ENCODE measurements at regions not wholly inside any gene's neighbourhood (a gene's known extent, or its start where the extent isn't known, plus 50 kb on each side); places are given as distances from the start of the nearest gene placed in this dataset.

DNA sequence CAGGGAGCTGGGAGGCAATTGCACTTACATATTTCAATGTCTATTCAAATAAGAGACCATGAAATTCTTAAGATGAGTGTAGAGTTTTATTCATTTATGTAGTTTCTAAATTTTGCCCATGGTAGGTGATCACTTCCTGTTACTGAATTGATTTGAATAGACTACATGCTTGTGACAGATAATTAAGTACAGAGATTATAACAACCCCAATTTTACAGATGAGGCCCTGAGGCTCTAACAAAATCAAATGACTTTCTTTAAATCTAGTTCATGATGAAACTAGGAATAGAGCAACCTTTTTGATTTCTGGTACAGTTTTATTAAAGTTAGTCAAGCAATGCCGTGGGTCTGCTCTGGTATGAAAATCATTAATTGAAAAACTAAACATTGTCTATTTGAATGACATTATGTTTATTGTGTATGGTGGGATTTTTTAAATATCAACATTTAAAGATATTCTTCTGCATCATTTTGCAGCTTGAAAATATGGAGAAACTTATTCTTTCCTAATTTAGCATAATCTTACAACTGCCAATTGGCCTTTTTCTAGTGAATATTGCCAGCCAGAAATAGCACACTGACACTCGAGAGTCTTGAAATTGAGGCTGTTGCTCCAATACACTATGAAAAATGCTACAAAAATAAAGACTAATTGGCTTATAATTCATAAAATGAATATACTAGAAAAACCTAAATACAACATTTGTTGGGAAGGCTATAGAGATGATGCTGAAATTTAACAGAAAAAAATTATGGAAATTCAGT, 308.9 kb downstream of the SLC6A15 start:
- no peak for DNase-seq (ENCODE audit: low read depth in 2 of 2)

DNA sequence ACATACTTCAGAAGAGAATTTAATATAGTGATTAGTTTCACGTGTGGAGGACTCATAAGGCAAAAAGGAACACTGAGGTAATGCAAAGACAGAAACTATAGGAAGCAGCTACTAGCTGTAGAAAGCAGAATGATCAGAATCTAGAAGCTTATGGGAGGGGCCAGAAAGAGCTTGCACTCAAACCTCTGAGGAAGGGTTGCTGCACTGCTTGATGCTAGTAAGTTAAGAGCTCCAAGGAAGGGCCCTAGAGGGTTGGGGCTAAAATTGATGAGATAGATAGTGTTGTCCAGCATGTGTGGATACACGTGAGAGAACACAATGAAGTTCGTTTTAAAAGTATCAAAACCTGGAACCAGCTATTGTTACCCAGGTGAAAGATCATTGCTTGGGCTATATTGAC, 311.1 kb downstream of the SLC6A15 start:
- no peak for DNase-seq (ENCODE audit: low read depth in 2 of 2)

DNA sequence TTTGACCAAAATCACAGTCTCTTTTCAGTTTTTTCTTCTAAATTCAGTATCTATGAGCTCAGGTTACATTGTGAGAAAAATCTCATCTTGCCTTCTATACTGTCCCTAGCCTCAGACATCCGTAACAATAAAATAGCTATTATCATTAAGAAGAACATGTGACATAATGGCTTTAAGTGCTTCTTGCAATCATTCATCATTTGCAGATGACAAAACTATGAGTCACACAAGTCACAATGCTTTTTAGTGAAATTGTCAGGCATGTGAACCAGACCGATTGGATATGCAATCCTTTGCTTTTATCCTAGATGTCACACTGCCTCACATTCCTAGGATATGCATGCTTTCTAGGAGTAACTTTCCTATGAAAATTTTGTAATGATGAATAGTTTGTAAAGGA, 313.1 kb downstream of the SLC6A15 start:
- DNase-seq (ENCODE audit: low read depth in 2 of 2) = no peak

DNA sequence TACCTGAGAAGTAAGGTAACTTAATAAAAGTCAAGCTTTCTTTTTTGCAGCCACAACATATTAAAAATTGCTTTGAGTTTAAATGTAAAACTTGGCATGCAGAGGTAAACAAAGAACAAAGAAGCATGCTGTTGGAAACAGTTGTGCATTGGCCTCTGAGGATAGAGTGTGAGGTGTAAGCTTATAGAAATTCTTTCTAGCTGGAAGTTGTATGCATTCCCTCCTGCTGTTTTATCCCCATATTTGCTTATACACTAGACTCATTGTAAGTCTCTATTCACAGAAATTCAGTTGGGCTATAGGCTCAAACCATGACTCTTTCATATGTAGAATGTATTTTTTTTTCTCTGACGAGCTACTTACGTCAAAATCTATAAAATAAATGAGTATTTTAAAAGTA, 316.3 kb downstream of the SLC6A15 start:
- DNase-seq (ENCODE audit: low read depth in 2 of 2) = no peak

DNA sequence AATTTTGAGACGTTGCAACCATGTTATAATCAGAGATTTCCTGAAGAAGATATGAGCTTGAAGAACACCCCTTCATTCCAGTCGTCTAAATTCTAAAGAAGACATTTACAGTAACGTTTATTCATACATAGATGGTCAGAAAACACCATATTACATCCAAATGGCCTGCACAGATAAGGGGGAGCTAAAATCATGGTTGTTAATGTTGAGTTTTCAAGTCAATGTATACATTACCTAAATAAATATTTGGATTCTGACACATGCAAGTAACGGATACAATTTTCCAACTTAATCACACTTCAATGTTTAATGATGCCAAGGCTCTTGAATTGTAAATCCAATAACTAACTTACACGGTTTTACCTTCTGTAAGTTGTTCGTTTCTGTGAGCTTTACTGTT, 318.4 kb downstream of the SLC6A15 start:
- DNase-seq (ENCODE audit: low read depth in 2 of 2) = no peak

DNA sequence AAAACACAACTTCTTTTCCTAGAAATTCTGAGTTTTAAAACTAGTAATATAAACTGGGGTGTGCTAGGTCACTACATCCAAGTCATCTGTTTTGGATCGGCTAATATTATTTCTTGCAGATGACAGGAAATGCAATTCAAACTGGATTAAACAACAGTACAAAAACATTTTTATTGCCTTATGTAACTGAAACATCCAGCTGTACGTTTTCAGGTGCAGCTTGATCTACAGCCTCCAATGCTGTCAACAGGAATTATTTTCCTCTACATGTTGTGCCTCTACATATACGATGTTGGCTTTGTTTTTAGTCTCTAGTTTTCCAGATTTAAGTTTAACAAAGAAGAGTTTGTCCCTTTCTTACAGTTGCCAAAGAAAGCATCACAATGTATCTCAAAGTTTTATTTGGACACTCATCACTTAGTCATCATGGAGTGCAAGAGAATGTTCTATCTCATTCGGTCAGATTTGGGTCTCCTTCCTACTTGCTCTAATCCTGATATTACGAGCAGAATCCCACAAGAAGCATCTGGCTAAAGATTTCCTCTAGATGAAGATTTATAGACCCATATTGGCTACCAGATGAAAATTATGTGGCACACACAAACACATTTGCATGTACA, 326.7 kb downstream of the SLC6A15 start:
- no peak for DNase-seq (ENCODE audit: low read depth in 2 of 2)

DNA sequence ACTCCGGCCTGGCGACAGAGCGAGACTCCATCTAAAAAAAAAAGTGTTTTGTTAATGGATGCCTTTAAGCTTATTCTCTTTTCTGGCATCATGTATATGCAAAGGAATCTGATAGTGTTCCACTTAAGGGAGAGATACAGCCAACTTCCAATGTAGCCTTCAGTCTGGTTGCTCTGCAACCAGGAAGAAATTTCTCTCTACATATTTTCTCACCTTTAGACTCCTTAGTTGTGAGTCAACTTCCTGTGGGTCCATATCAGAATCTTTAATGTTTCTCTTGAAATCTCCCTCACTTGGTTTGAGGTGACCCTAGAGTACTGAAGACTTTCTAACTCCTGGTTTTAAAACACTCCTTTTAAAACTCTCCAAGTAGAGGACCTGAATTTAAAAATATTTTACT, 340.4 kb downstream of the SLC6A15 start:
- no peak for DNase-seq (ENCODE audit: low read depth in 2 of 2)

DNA sequence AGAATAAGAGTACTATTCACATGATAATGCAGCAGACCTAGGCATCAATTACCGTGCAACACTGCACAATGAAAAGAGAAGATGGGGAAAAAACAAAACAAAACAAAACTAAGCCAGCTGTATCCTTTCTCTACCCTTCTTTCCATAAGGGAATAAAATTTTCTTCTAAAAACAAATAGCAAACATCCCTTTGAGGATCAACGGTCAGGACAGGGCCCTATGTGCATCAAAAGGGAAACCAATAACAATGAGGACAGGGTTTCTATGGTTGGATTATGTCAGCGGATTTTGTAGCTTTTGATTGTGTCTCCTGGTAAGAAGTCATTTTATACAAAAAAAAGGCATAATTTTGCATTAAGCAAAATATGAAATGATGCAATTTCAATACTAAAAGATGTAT, 350.3 kb downstream of the SLC6A15 start:
- DNase-seq (ENCODE audit: low read depth in 2 of 2) = no peak

DNA sequence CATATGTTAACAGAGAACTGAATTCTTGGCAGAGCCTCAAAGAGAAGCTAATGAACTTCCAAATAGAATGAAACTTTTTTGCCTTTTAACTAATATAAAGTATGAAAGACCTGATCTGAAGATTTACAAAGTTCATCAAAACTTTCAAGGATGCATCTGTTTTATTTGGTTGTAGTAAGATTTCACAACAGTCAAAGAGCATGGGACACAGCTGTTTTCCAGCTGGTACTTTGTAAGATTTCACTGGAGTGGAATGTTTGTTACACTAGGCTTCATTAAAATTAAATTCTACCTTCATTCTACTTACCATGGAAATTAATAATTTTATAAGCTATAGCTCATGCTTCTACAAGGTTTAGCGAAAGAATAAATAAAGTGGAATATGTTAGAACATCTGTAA, 351.2 kb downstream of the SLC6A15 start:
- no peak for DNase-seq (ENCODE audit: low read depth in 2 of 2)

DNA sequence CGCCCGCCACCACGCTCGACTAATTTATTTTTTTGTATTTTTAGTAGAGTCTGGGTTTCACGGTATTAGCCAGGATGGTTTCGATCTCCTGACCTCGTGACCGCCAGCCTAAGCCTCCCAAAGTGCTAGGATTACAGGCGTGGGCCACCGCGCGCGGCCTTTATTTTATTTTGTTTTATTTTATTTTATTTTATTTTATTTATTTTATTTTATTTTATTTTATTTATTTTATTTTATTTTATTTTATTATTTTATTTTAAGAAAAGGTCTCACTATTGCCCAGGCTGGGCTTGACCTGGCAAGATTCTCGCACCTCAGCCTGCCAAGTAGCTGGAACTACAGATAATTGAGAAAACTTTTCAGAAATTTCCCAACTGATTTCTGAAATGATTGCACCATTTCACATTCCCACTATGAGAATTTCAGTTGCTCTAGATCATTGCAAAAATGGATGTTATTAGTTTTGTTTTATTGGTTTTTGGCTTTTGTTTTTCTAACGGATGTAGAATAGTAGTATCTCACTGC, 358.3 kb downstream of the SLC6A15 start:
- DNase-seq (ENCODE audit: low read depth in 2 of 2) = no peak

DNA sequence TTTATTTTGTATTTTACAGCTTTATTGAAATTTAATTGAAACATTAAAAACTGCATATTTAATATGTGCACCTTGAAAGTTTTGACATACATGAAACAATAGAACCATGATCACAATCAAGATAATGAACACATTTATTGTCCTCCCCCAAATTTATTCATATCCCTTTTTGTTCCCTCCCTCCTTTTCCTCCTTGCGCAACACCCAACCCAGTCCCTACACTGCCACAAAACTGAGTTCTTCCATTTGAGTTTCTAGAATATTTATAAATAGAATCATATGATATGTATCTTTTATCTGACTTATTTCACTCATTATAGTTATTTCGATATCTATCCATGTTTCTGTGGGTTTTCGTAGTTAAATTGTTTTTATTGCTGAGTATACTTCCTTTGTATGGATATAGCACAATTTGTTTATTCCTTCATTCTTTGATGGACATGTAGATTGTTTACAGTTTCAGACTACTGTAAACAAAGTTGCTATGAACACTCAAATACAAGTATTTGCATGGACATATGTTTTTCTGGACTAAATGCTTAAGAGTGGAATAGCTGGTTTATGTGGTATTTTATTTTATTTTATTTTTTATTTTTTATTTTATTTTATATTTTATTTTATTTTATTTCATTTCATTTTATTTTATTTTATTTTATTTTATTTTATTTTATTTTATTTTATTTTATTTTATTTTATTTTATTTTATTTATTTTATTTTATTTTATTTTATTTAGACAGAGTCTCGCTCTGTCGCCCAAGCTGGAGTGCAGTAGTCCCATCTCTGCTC, 359.1 kb downstream of the SLC6A15 start:
- no peak for DNase-seq (ENCODE audit: low read depth in 2 of 2)

DNA sequence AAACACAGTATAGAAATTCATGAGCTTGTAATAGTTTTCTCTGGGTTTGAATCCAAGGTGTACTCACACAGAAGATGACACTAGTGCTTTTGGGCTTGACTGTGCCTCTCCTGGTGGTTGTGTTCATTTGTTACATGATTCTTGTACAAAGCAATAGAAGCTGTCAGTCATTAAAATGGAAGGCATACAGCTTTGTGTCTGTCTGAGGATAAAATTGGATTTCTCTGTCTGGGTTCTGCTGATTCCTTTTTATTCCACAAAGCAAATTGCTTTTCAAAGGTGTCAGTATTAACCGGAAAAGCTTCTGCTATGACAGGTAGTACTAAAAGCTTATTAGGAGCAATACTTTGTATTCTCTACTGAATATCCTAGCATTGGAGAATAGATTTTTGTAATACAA, 361.2 kb downstream of the SLC6A15 start:
- DNase-seq (ENCODE audit: low read depth in 2 of 2) = no peak

DNA sequence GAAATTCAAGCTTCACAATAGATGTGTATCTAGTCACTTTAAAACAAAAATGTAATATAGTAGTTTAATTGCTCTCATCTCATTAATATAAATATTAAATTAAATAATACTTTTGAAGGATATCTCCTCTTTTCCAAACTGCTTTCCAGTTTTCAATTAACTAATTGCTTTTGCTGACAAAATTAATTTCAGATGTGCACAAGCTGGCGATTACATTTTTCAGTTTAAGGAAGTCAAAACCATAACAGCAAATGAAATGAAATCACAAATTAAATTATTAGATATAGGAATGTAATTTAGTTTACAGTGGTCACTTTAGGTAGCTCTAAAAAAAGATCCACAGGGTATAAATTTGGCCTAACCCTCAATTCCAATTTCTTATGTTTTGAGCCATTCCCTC, 362.1 kb downstream of the SLC6A15 start:
- DNase-seq (ENCODE audit: low read depth in 2 of 2) = no peak

DNA sequence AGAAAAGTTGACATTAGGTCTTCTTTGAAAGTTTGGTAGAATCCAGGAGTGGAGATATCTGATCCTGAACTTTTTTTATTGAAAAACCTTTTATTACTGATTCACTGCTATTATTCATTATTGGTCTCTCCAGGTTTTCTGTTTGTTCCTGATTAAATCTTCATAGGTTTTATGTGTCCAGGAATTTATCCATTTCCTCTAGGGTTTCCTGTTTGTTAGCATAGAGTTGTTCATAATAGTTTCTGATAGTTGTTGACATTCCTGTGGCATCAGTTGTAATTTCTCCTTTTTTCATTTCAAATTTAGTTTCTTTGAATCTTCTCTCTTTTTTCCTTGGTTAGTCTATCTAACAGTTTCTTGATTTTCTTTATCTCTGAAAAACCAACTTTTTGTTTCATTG, 370.3 kb downstream of the SLC6A15 start:
- no peak for DNase-seq (ENCODE audit: low read depth in 2 of 2)

DNA sequence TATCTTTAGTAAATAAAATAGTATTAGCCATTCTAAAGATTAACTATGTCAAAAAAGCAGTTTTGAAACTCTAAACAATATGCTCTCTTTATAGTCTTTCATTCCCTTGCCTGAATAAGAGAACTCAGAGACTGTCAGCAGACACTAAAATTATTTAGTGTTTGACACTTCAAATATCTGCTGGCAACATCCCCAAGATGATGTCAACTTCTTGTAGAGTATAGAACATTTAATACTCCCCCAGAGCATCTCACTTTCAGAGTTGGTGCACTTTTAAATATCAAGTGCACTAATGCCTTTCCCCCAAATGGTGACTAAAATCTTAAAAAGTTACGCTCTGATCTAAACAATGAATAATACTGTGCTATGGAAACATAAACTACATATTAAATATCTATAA, 374.9 kb downstream of the SLC6A15 start:
- DNase-seq (ENCODE audit: low read depth in 2 of 2) = no peak

DNA sequence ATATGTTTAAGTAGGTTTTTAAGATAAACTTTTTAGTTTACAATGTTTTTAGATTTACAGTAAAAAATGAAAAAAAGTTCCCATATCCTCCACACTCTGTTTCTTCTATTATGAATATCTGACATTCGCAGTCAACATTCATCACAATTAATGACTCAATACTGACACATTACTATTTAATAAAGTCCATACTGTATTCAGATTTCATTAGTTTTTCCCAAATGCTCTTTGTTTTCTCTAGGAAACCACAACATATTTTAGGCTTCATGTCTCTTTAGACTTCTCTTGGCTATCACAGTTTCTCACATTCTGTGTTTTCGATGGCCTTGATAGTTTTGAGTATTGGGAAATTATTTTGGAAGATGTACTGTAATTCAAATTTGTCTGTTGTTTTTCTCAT, 399.8 kb downstream of the SLC6A15 start:
- no peak for DNase-seq (ENCODE audit: low read depth in 2 of 2)

DNA sequence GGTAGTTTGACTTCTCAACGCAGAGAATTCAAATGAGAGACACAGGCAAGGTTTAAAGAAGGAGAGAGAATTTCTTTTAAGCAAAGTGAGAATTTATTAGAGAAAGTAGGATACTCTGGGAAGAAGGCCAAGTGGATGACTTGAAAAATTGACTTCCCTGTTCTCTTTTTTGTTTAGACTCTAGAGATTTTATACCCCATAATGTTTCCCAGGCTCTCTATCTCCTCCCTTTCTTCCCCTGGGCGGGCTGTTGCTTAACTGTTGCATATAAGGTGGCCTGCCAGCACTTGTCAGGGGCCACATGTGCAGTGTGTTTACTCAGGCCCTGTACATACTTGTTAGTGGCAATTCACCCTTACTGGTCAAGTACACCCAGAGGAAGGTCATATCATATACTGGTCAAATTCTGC, 403.7 kb downstream of the SLC6A15 start:
- DNase-seq (ENCODE audit: low read depth in 2 of 2) = no peak

DNA sequence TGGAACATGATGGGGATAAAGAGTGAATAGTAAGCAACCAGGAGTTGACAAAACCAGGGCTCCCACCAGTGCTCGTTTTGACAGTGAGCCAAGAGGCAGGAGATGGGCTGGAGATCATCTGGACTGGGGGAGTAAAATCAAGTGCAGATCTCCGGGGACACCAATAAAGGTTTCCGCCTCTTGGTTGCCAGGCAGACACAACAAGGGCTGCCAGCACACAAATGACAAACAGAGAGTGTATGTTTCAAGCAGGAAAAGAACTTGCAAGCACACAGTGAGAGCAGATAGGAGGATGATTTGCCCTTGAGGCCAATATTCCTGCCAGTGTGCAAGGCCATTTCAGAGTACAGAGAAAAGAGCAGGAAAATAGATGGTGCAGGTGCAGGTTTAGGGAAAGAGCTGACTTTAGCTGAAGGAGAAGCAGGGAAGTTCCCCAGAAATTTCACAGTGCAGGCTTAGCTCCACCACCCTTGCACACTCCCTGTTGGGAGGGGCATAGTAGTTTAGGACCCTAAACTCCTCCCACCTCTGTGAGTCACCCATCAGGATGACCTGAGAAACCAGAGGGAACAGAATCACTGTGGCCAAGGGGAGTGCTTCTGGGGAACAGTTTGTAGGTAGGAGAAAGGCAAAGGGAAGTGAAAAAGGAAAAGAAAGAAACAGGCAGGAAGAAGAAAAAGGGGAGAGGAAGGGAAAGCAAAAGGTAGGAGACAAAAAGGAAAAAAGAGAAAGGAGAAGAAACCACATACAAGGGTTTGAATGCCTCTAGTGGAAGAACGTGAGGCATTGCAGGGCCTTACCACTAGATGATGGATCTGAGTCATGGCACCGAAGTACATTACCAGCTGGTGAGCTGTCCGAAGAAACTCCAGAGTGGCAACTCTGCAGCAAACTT, 404.4 kb downstream of the SLC6A15 start:
- no peak for DNase-seq (ENCODE audit: low read depth in 2 of 2)

DNA sequence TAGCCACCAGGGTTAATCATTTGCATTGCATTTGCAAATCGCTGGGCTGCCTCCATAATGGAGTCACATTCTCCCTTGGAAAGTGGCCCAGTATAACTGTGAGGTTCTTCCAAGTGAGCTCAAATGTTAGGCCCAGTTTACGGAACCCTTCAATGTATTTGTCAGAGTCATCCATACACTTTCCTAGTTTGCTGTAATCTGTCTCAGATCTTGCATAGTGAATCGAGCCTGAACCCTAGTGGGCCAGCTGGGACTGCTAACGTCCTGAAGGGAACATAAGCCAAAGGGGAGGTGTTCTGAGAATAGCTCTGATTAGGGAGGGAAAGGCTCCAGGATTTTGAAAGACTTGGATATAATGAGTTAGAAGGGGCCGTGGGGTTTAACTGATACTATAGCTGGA, 406.3 kb downstream of the SLC6A15 start:
- no peak for DNase-seq (ENCODE audit: low read depth in 2 of 2)

DNA sequence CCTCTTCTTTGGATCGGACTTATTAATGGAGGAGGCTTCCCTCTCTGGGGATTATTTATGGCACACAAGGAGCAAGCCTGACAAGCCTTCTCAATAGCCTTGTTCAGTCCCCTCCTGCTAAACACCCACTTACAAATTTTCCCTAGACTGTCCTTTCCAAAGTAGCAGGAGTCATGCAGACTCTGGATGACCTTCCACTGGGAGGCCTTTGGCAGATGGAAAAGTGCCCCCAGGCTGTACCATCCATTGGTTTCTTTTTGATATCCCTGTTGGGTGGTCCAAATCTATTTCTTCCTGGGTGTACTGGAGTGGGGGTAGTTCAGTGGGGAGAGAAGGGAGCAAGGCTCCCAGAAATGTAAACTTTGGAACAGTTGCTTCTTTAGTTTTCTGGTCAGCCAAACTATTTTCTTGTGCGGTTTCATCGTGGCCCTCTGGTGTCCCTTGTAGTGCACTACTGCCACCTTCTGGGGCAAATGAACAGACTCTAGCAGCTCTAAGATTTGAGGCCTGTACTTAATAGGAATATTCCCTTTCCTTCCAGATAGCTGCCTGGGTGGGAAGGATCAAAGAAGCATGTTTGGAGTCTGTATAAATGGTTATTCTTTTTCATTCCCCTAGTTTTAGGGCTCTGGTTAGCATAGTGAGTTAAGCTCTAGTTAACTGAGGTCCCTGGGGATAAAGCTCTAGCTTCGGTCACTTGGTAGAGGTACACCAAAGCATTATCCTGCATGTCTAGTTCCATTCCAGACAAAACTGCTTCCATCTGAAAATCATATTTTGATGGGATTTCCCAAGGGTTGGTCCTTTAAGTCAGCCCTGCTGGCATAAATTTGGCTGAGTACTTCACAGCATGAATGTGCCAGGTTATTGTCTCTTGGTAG, 409.5 kb downstream of the SLC6A15 start:
- no peak for DNase-seq (ENCODE audit: low read depth in 2 of 2)
